Erythroblast (primary cell): ENCODE measurements at regions not wholly inside any gene's neighbourhood (a gene's known extent, or its start where the extent isn't known, plus 50 kb on each side); places are given as distances from the start of the nearest gene placed in this dataset.

Source experiments
- GATA1 ChIP-seq: IDR thresholded peaks from 2 replicates; pipeline ENCODE4 v1.6.1; 2011; ENCODE audit warnings: low read depth, mild to moderate bottlenecking, control low read depth, low read length, moderate library complexity
- POLR2A ChIP-seq: IDR thresholded peaks from 2 replicates; pipeline ENCODE4 v1.6.1; 2011; ENCODE audit warnings: mild to moderate bottlenecking, low read length

DNA sequence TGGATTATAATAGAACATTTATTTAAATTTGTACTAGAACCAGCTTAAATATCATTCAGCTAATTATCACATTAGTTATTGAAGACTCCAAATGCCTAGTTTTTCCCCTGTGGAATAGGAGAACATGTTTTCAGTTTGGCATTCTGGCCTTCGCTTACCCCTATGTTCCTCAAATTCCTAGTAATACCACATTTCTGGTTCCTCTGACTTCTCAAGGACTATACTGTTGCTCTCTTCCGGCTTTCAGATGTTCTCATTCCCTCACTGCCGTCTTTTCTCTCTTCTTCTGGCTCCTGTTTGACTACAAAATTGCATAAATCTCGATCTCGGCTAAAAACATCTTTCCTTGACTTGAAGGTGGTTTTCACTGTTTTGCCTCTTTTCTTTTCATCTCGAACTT, 71.8 kb upstream of the KHDRBS2 start:
- TF ChIP-seq POLR2A, result no peak
- TF ChIP-seq GATA1, result no peak
